Gastroesophageal sphincter (tissue), 4 donors: ENCODE measurements at regions not wholly inside any gene's neighbourhood (a gene's known extent, or its start where the extent isn't known, plus 50 kb on each side); places are given as distances from the start of the nearest gene placed in this dataset.

Experiments
- ATAC-seq: fragments of 150-250 bp; one replicate; pipeline ENCODE4 v1.9.1; 2016; ENCODE audit warnings: mild to moderate bottlenecking, moderate library complexity
- H3K27ac ChIP-seq, 4 donors: fragments of 200-600 bp; sonication (generic) in 3 of 4; 1 replicate in 3 of 4; 2 replicates in 1 of 4; pipeline ENCODE4 v1.5.1; 2016 to 2019
- H3K27me3 ChIP-seq: fragments of 200-600 bp; sonication (generic); one replicate; pipeline ENCODE4 v1.5.1; 2019
- H3K36me3 ChIP-seq, 2 donors: fragments of 200-600 bp; sonication (generic); one replicate each; pipeline ENCODE4 v1.5.1; 2019; ENCODE audit warnings: control low read depth in 1 of 2
- H3K4me1 ChIP-seq, 3 donors: fragments of 200-600 bp; sonication (generic); 1 replicate in 2 of 3; 2 replicates in 1 of 3; pipeline ENCODE4 v1.5.1; 2016 to 2019; ENCODE audit warnings: control low read depth in 2 of 3
- H3K4me3 ChIP-seq, 2 donors: fragments of 200-600 bp; sonication (generic); one replicate each; pipeline ENCODE4 v1.5.1; 2019; ENCODE audit warnings: mild to moderate bottlenecking in 1 of 2, moderate library complexity in 1 of 2
- H3K9me3 ChIP-seq, 3 donors: fragments of 200-600 bp; sonication (generic); one replicate each; pipeline ENCODE4 v1.5.1; 2017 to 2019; ENCODE audit warnings: control low read depth in 2 of 3
- CTCF ChIP-seq, 4 experiments: fragments of 200-600 bp in 2 of 4; fragments of 450-650 bp in 2 of 4; sonication (generic) in 1 of 4; IDR thresholded peaks; one replicate each; pipeline ENCODE4 v1.5.1; 2017 to 2019; ENCODE audit warnings: antibody characterized with exemption in 4 of 4, mild to moderate bottlenecking in 2 of 4, moderate library complexity in 2 of 4
- EP300 ChIP-seq: sonication (generic); formaldehyde crosslinking; IDR thresholded peaks from one replicate; pipeline ENCODE4 v1.6.1; 2017; ENCODE audit warnings: antibody characterized with exemption, mild to moderate bottlenecking
- POLR2A ChIP-seq, 2 donors: fragments of 450-650 bp; IDR thresholded peaks; one replicate each; pipeline ENCODE4 v1.6.1; 2017; ENCODE audit warnings: antibody characterized with exemption in 2 of 2, mild to moderate bottlenecking in 2 of 2, moderate library complexity in 1 of 2
- POLR2AphosphoS5 ChIP-seq: sonication (generic); formaldehyde crosslinking; IDR thresholded peaks from one replicate; pipeline ENCODE4 v1.6.1; 2017; ENCODE audit warnings: antibody characterized with exemption
- WGBS, 2 donors: methylation state at CpG; one replicate each; pipeline ENCODE4 v1.1.5; 2018; ENCODE audit warnings: low coverage in 1 of 2; 5-methylcytosine and 5-hydroxymethylcytosine counted together

DNA sequence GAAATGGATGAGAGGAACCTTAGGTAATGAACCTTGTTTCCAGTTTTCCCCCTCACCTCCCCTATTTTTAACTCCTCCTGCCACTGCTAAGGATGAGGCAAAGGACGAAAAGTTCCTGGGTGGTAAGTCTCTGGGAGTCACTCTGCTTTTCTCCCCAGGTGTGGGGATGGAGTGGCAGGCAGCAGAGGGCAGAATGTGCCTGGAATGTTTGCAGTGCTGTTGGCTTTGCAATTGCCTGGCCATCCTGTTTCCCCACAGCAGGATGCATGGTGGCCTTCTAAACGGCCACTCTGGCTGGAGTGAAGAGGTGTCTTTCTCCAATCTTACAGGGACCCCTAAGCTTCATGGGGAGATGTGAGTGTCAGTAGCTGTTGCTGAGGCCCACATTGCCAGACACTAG is 432.5 kb upstream of the ZFHX3 start:
- no peak for ATAC-seq
- WGBS, 2 donors = 20% methylated on average over 1 of the region's 2 CpGs; no CpG with 5 or more reads in 1 of the 2 donors
- Histone ChIP-seq H3K9me3 (no peaks in the 10 kb centered on the region), H3K27me3 (peaks cover 14% of the 10 kb centered on the region), H3K36me3 (no peaks in the 10 kb centered on the region), H3K4me1 (no peaks in the 10 kb centered on the region), H3K27ac (no peak overlapping the region), H3K4me3 (no peak overlapping the region)
- TF ChIP-seq POLR2AphosphoS5 (no peak), POLR2A (IDR thresholded peaks at IDR 0.05) (no peak), EP300 (no peak), CTCF (IDR thresholded peaks at IDR 0.05) (no peak)

GRCh38 chr16:73473713-73474112 is 425.8 kb upstream of the ZFHX3 start:
- Histone ChIP-seq H3K27me3 (peaks cover 4% of the 10 kb centered on the region), H3K36me3 (no peaks in the 10 kb centered on the region), H3K9me3 (no peaks in the 10 kb centered on the region), H3K4me1 (no peaks in the 10 kb centered on the region), H3K4me3 (no peak overlapping the region), H3K27ac (no peak overlapping the region)
- WGBS, 2 donors = 8 to 12% methylated on average over 3 of the region's 3 CpGs
- ATAC-seq = no peak
- TF ChIP-seq POLR2AphosphoS5 = no peak
- no peak for TF ChIP-seq CTCF (IDR thresholded peaks at IDR 0.05)
- no peak for TF ChIP-seq EP300
- TF ChIP-seq POLR2A (IDR thresholded peaks at IDR 0.05) = no peak

GRCh38 chr16:73464834-73465233 is 416.9 kb upstream of the ZFHX3 start:
- Histone ChIP-seq H3K4me1 (no peaks in the 10 kb centered on the region), H3K27me3 (peaks cover 20% of the 10 kb centered on the region), H3K27ac (no peak overlapping the region), H3K36me3 (no peaks in the 10 kb centered on the region), H3K4me3 (no peak overlapping the region), H3K9me3 (peaks cover 0 to 6% (median 0%) of the 10 kb centered on the region in 3 donors)
- 95% methylated on average over 4 of the region's 11 CpGs; no CpG with 5 or more reads in 1 of the 2 donors for WGBS, 2 donors
- TF ChIP-seq EP300 = no peak
- TF ChIP-seq POLR2A (IDR thresholded peaks at IDR 0.05) = no peak
- TF ChIP-seq CTCF (IDR thresholded peaks at IDR 0.05) = no peak
- no peak for TF ChIP-seq POLR2AphosphoS5
- ATAC-seq = no peak

GRCh38 chr16:73459586-73459985 is 411.7 kb upstream of the ZFHX3 start:
- TF ChIP-seq EP300 (no peak), CTCF (IDR thresholded peaks at IDR 0.05) (no peak), POLR2A (IDR thresholded peaks at IDR 0.05) (no peak), POLR2AphosphoS5 (no peak)
- 67 to 83% methylated on average over 1 of the region's 5 CpGs for WGBS, 2 donors

DNA sequence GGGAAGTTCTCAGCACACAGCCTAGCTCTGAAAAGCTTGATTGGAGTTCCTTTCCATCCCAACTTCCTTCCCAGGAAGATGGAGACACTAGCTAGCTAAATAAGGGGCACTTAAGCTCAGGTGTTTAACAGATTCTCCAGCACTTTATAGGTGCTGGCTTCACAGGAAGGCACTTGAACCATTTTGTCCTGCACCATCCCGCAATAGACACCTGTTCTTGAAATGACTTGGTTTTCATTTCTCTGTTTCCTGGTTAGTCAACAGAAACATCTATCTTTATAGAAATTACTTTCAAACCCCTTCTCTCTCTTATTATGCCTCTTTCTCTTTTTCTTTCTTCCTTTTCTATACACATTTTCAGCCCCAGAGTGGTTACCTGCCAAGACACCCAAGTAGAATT is 409.9 kb upstream of the ZFHX3 start:
- TF ChIP-seq CTCF (IDR thresholded peaks at IDR 0.05) (no peak), POLR2AphosphoS5 (no peak), POLR2A (IDR thresholded peaks at IDR 0.05) (no peak), EP300 (no peak)
- Histone ChIP-seq H3K36me3 (no peaks in the 10 kb centered on the region), H3K4me1 (no peaks in the 10 kb centered on the region), H3K4me3 (no peak overlapping the region), H3K27me3 (no peaks in the 10 kb centered on the region), H3K27ac (no peak overlapping the region), H3K9me3 (peaks cover 0 to 6% (median 0%) of the 10 kb centered on the region in 3 donors)
- ATAC-seq = no peak
- WGBS, 2 donors = 93 to 100% methylated on average over 1 of the region's 1 CpG

More at GRCh38 chr16:73459586-73459985, 411.7 kb upstream of the ZFHX3 start:
- Histone ChIP-seq H3K27ac (no peak overlapping the region), H3K4me1 (no peaks in the 10 kb centered on the region), H3K9me3 (peaks cover 0 to 6% (median 0%) of the 10 kb centered on the region in 3 donors), H3K36me3 (no peaks in the 10 kb centered on the region), H3K4me3 (no peak overlapping the region), H3K27me3 (peaks cover 1% of the 10 kb centered on the region)
- no peak for ATAC-seq
